PC-9 (cell line): ENCODE measurements at regions not wholly inside any gene's neighbourhood (a gene's known extent, or its start where the extent isn't known, plus 50 kb on each side); places are given as distances from the start of the nearest gene placed in this dataset.

Experiments used
- EZH2 ChIP-seq: fragments of 200-600 bp; sonication (generic); IDR thresholded peaks from 2 replicates; pipeline ENCODE4 v1.8.0; 2017; ENCODE audit warnings: antibody characterized with exemption, low read depth
- TF ChIP-seq, protein P1 (sequence below): fragments of 200-600 bp; sonication (generic); conservative IDR thresholded peaks from 2 replicates; pipeline ENCODE4 v1.6.1; 2017; ENCODE audit warnings: mixed run types, antibody characterized with exemption, mild to moderate bottlenecking, moderate library complexity

DNA sequence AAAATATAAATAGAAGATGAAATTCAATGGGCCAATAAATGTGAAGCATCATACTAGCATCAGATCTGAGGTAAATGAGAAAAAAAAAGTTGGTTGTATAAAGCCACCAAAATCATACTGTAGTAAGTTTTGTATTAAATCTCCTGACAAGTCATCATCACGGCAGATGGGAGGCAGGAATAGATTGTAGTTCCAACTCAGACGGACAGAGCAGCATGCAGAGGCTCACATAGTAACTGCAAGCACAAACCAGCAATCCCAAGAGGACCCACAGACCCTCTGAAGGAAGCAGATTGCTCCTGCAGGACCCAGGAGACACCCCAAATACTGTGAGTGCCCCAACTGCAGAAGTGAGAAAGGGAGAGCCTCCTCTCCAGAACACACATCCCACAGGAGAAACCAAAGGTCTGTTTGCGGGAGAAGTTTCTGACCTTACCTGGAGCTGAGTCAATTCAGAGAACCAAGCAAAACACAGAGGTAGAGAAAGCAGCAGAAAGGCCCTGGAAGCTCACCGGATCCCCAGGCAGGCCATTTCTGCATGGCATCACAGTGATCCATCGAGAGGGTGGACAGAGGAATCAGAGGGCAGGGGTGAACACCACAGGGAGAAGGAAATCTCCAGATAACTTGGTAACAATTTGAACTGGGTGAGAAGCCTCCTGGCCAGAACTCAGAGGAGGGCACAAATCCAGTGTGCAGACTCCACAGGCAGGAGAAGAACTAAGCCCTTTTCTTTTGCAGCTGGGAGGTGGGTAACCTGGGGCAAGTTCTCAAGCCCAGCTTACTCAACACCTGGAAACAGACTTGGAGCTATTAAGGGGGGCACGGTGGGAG is 141.6 kb upstream of the ARHGEF26 start:
- TF ChIP-seq, protein P1, sequence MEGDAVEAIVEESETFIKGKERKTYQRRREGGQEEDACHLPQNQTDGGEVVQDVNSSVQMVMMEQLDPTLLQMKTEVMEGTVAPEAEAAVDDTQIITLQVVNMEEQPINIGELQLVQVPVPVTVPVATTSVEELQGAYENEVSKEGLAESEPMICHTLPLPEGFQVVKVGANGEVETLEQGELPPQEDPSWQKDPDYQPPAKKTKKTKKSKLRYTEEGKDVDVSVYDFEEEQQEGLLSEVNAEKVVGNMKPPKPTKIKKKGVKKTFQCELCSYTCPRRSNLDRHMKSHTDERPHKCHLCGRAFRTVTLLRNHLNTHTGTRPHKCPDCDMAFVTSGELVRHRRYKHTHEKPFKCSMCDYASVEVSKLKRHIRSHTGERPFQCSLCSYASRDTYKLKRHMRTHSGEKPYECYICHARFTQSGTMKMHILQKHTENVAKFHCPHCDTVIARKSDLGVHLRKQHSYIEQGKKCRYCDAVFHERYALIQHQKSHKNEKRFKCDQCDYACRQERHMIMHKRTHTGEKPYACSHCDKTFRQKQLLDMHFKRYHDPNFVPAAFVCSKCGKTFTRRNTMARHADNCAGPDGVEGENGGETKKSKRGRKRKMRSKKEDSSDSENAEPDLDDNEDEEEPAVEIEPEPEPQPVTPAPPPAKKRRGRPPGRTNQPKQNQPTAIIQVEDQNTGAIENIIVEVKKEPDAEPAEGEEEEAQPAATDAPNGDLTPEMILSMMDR = no peak
- no peak for TF ChIP-seq EZH2
